ENCODE measurements at regions not wholly inside any gene's neighbourhood (a gene's known extent, or its start where the extent isn't known, plus 50 kb on each side); places are given as distances from the start of the nearest gene placed in this dataset.

GRCh38 chr7:53111031-53111430, 75.6 kb downstream of the POM121L12 start:
- TF ChIP-seq POLR2A (IDR thresholded peaks at IDR 0.05; ENCODE audit: borderline replicate concordance, extremely low read depth, insufficient read depth, insufficient read length) (no peak), YY1 (IDR thresholded peaks at IDR 0.05; ENCODE audit: extremely low read depth, insufficient replicate concordance, low read depth, low read length) (no peak), ATF3 (IDR thresholded peaks at IDR 0.05) (no peak), CEBPB (IDR thresholded peaks at IDR 0.05; ENCODE audit: low read depth) (no peak), POLR2AphosphoS5 (IDR thresholded peaks at IDR 0.05; ENCODE audit: low read depth, low read length) (no peak)

Data from HCT116 (cell line).